CD4-positive, CD25-positive, alpha-beta regulatory T cell (primary cell): ENCODE measurements at regions not wholly inside any gene's neighbourhood (a gene's known extent, or its start where the extent isn't known, plus 50 kb on each side); places are given as distances from the start of the nearest gene placed in this dataset.
"Not testable (repeated sequence)": the region's sequence is repeated elsewhere in the genome, so short reads cannot be mapped to it uniquely, and the experiment has no call there.

Experiments
- ATAC-seq, 2 donors: fragments of 150-1000 bp; cut with Tn5 transposase; one replicate each; pipeline ENCODE4 v1.10.0; 2021; ENCODE audit warnings: low read depth in 2 of 2, moderate number of reproducible peaks in 2 of 2, moderate library complexity in 1 of 2
- DNase-seq, 3 donors: peaks; one replicate each; pipeline versions ENCODE4 v3.0.0 to v3.0.0-alpha.2; 2012 to 2022; ENCODE audit warnings: mixed read lengths in 1 of 3
- H3K27ac ChIP-seq: one replicate; pipeline ENCODE4 v1.7.0; 2013; ENCODE audit warnings: mild to moderate bottlenecking, low read length; ENCODE audit not compliant: insufficient read depth, poor library complexity, severe bottlenecking
- H3K27me3 ChIP-seq: one replicate; pipeline ENCODE4 v1.7.0; 2013; ENCODE audit warnings: low read length; ENCODE audit not compliant: control insufficient read depth, insufficient read depth
- H3K36me3 ChIP-seq: one replicate; pipeline ENCODE4 v1.7.0; 2013; ENCODE audit warnings: mild to moderate bottlenecking, low read length, moderate library complexity; ENCODE audit not compliant: control insufficient read depth, insufficient read depth
- H3K4me1 ChIP-seq: 2 replicates; pipeline ENCODE4 v1.7.0; 2013; ENCODE audit warnings: mild to moderate bottlenecking, low read length; ENCODE audit not compliant: insufficient read depth, control insufficient read depth, poor library complexity, severe bottlenecking
- H3K4me3 ChIP-seq: one replicate; pipeline ENCODE4 v1.7.0; 2013; ENCODE audit warnings: low read depth, mild to moderate bottlenecking, low read length, moderate library complexity
- H3K9me3 ChIP-seq, 2 experiments: 1 replicate in 1 of 2; 2 replicates in 1 of 2; pipeline ENCODE4 v1.7.0; 2013; ENCODE audit warnings: low read length in 2 of 2, mild to moderate bottlenecking in 1 of 2, moderate library complexity in 1 of 2; ENCODE audit not compliant: control insufficient read depth in 2 of 2
- H3K27ac Mint-ChIP-seq, 3 donors: one replicate each; pipeline ENCODE4 v1.8.0; 2020 to 2022; ENCODE audit warnings: mild to moderate bottlenecking in 3 of 3, mixed read lengths in 3 of 3, moderate library complexity in 2 of 3
- H3K27me3 Mint-ChIP-seq: one replicate; pipeline ENCODE4 v1.8.0; 2022; ENCODE audit warnings: mild to moderate bottlenecking, mixed read lengths
- H3K36me3 Mint-ChIP-seq: one replicate; pipeline ENCODE4 v1.8.0; 2020; ENCODE audit warnings: mixed read lengths
- H3K4me1 Mint-ChIP-seq, 4 donors: one replicate each; pipeline ENCODE4 v1.8.0; 2020 to 2022; ENCODE audit warnings: mixed read lengths in 4 of 4, mild to moderate bottlenecking in 1 of 4
- H3K4me3 Mint-ChIP-seq, 4 donors: one replicate each; pipeline ENCODE4 v1.8.0; 2020 to 2022; ENCODE audit warnings: mild to moderate bottlenecking in 4 of 4, mixed read lengths in 4 of 4, moderate library complexity in 3 of 4
- H3K9me3 Mint-ChIP-seq, 7 donors: one replicate each; pipeline ENCODE4 v1.8.0; 2020 to 2022; ENCODE audit warnings: mixed read lengths in 7 of 7, mild to moderate bottlenecking in 3 of 7, moderate library complexity in 2 of 7

DNA sequence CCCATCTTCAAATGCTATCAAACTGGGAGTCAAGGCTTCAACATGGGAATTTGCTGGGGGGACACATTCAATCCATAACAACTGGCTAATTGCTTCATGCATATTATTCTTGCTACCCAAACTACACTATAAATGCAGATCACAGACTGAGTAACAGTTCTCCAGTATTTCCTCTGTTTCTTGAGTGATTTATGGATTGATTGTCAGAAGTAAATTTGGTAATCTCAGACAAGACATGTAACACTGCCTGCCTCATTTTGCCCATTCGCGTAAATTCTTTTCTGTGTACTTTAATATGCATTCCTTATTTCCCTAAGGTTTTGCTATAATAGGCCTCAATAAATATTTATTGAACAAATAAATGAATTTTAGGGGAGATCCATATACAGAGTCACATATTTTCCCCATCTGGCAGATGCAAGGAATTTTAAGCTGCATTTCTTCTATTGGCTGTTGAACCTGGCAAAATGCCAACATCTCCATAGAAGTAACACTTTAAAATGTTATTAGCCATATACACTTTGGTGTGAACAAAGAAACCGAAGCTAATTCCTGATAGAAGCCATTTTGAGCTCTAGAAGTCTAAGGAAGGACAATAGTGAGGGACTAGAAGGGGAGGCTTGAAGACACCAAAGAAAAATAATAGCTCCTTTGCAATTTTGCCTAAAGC lies 98.2 kb downstream of the QRSL1 start:
- ATAC-seq (no peak), DNase-seq (no peak)
- H3K27ac Mint-ChIP-seq, result no peak overlapping the region
- peaks cover 0 to 1% (median 0%) of the 10 kb centered on the region in 7 donors for H3K9me3 Mint-ChIP-seq
- Histone ChIP-seq H3K27me3 (no peaks in the 10 kb centered on the region), H3K4me3 (no peak overlapping the region), H3K9me3 (no peaks in the 10 kb centered on the region), H3K36me3 (no peaks in the 10 kb centered on the region), H3K27ac (no peak overlapping the region), H3K4me1 (no peaks in the 10 kb centered on the region)
- peaks cover 18% of the 10 kb centered on the region for H3K27me3 Mint-ChIP-seq
- H3K4me3 Mint-ChIP-seq, result no peak overlapping the region
- H3K36me3 Mint-ChIP-seq, result no peaks in the 10 kb centered on the region
- no peaks in the 10 kb centered on the region for H3K4me1 Mint-ChIP-seq

DNA sequence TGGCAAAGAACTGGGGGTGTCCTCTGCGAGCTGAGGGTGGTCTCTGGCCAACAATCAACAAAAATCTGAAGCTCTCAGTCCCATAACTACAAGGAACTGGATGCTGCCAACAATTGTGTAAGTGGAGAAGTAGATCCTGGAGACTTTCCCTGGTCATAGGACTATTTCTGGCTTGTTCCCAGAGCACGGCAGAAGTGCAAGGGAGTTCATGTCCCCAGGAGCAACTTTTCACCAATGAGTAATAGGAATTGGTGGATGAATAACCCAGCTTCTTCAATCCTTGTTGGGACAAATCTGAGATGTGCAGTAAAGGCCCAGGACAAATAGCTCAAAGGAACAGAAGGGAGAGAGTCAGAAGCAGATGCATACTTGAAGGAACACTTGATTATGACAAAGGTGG lies 95.5 kb downstream of the QRSL1 start:
- H3K27me3 ChIP-seq, result no peaks in the 10 kb centered on the region
- H3K27ac ChIP-seq, result no peak overlapping the region
- Mint-ChIP-seq H3K36me3 (no peaks in the 10 kb centered on the region), H3K27ac (no peak overlapping the region), H3K27me3 (peaks cover 5% of the 10 kb centered on the region), H3K9me3 (no peaks in the 10 kb centered on the region), H3K4me1 (no peaks in the 10 kb centered on the region), H3K4me3 (no peak overlapping the region)
- no peaks in the 10 kb centered on the region for H3K36me3 ChIP-seq
- no peaks in the 10 kb centered on the region for H3K4me1 ChIP-seq
- H3K9me3 ChIP-seq, result no peaks in the 10 kb centered on the region
- DNase-seq, result no peak
- no peak overlapping the region for H3K4me3 ChIP-seq
- ATAC-seq, result no peak

DNA sequence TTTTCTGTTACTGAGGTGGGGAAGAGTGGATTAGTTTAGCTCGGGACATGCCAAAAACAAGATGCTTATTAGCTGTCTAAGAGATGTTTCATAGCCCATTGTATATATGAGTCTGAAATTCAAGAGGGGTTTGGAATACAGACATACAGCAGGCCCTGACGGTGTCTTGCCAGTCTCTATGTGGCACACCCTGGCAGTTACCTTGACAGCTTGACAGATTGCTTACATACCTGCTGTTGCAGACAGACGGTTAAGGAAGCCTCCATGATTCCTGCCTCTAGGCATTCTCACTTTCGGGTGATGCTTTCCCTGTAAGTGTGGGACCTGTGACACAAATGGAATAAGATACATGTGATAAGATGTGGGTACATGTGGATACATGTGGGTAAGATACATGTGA lies 95.0 kb downstream of the QRSL1 start:
- no peak overlapping the region for H3K4me3 Mint-ChIP-seq
- no peaks in the 10 kb centered on the region for H3K9me3 Mint-ChIP-seq
- DNase-seq, result no peak
- H3K36me3 ChIP-seq, result no peaks in the 10 kb centered on the region
- H3K4me3 ChIP-seq, result no peak overlapping the region
- no peaks in the 10 kb centered on the region for H3K27me3 ChIP-seq
- no peaks in the 10 kb centered on the region for H3K4me1 Mint-ChIP-seq
- ATAC-seq, result no peak
- no peak overlapping the region for H3K27ac ChIP-seq
- H3K27me3 Mint-ChIP-seq, result peaks cover 5% of the 10 kb centered on the region
- H3K4me1 ChIP-seq, result no peaks in the 10 kb centered on the region
- H3K9me3 ChIP-seq, result no peaks in the 10 kb centered on the region
- H3K36me3 Mint-ChIP-seq, result no peaks in the 10 kb centered on the region
- H3K27ac Mint-ChIP-seq, result no peak overlapping the region

DNA sequence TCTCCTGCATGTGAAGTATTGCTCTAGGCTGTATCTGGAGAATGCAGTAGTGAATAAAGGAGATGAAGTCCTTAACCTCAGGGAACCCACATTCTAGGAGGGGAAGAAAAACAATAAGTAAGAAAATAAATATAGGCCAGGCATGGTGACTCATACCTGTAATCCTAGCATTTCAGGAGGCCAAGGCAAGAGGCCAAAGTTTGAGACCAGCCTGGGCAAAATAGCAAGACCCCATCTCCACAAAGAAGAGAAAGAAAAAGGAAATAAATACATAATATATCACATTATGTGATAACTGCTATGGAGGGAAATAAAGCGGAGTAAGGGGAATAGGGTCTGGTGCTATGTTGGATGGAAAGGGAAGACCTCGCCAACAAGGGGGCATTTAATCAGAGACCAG lies 94.0 kb downstream of the QRSL1 start:
- H3K27ac Mint-ChIP-seq, H3K27me3 Mint-ChIP-seq: not testable (repeated sequence)

DNA sequence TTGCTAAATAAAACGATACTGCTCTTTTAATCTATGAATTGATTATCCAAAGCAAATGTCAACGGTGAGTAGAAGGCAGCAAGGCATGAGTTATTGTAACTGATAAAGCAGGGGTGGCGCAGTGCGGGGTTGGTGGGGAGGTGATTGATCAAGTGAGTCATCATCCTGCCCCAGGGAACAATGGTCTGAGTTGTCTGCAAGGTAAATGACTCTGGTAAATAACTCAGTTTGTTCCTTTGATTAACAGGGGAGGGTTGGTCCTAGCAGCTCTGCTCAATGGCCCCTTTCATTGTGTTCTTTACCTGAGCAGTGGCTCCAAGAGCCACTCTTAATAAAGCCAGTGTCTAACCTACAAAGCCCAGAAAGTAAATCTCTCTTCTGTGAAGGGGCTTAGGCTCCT lies 91.8 kb downstream of the QRSL1 start:
- H3K27me3 ChIP-seq, ATAC-seq, H3K36me3 ChIP-seq, H3K4me1 ChIP-seq, H3K9me3 Mint-ChIP-seq, H3K36me3 Mint-ChIP-seq, H3K9me3 ChIP-seq, H3K27ac Mint-ChIP-seq, H3K27me3 Mint-ChIP-seq, H3K27ac ChIP-seq, H3K4me3 ChIP-seq, DNase-seq, H3K4me1 Mint-ChIP-seq, H3K4me3 Mint-ChIP-seq: not testable (repeated sequence)

More for the DNA sequence above, 94.0 kb downstream of the QRSL1 start:
- not testable (repeated sequence) for H3K4me1 Mint-ChIP-seq, DNase-seq, H3K27ac ChIP-seq, H3K36me3 ChIP-seq, H3K27me3 ChIP-seq, H3K9me3 ChIP-seq, H3K9me3 Mint-ChIP-seq, ATAC-seq, H3K4me3 ChIP-seq, H3K36me3 Mint-ChIP-seq, H3K4me3 Mint-ChIP-seq, H3K4me1 ChIP-seq
